ENCODE measurements at regions not wholly inside any gene's neighbourhood (a gene's known extent, or its start where the extent isn't known, plus 50 kb on each side); places are given as distances from the start of the nearest gene placed in this dataset.

DNA sequence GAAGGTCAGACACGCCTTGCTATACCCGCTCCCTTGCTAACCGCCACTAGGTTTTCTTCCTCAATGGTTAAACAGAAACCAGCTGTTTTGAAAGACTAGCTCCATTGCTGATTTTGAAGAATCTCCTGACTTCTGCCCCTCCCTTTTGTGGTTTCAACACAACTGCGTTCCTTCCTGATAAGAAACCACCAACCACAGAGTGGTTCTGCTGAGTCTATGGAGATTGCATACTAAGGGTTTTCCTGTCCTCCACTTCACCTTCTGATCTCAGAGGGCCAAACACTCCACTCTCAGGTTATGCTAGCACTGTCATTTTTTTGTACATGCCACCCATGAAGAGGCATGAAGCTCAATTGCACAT is 207.9 kb downstream of the MYLK4 start:
- TF ChIP-seq GATA3 (IDR thresholded peaks at IDR 0.05; ENCODE audit: low read depth, low read length) (no peak), GATA2 (IDR thresholded peaks at IDR 0.05; ENCODE audit: low read depth, low read length) (no peak)
